Cortex of kidney (tissue), 1 donor: ENCODE measurements at regions not wholly inside any gene's neighbourhood (a gene's known extent, or its start where the extent isn't known, plus 50 kb on each side); places are given as distances from the start of the nearest gene placed in this dataset.

ENCODE experiments used
- DNase-seq: peaks from one replicate; lab custom pipeline; 2025; lab: John Stamatoyannopoulos, UW

DNA sequence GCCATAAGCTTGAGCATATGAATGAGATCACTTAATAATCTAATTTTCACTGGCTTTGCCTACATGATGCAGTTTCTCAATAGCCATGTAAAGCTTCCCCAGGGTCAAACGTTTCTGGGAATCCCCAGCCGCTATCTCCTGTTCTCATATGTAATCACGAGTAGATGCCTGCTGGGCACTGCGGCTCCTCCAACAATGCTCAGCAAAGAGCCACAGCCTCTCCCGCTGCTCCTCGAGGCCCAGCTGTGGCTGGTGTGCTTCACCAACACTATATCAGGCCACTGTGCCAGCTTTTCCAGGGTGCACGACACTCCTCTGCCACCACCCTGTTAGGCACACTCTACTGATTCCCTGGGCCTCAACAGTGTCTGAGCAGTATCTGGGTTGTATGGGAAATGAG lies 78.3 kb upstream of the RASGEF1B start:
- no peak for DNase-seq

DNA sequence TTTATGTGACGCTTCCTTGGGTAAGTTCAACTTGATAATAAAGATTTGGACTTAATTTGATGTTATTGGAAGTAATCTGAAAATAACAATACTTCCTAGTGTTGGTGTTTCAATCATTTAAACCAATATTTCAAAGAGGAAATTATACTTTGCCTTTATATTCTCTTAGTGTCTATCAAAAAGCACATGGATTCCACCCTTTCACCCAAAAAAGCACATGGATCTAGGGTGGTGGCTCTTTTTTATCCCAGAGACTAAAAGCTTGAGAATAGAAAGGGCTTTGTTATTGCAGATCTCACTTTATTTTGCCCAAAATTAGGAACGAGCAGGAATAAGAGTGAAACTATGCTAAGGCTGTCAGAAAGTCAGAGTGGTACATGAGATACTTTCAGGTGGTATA lies 75.1 kb upstream of the RASGEF1B start:
- no peak for DNase-seq

DNA sequence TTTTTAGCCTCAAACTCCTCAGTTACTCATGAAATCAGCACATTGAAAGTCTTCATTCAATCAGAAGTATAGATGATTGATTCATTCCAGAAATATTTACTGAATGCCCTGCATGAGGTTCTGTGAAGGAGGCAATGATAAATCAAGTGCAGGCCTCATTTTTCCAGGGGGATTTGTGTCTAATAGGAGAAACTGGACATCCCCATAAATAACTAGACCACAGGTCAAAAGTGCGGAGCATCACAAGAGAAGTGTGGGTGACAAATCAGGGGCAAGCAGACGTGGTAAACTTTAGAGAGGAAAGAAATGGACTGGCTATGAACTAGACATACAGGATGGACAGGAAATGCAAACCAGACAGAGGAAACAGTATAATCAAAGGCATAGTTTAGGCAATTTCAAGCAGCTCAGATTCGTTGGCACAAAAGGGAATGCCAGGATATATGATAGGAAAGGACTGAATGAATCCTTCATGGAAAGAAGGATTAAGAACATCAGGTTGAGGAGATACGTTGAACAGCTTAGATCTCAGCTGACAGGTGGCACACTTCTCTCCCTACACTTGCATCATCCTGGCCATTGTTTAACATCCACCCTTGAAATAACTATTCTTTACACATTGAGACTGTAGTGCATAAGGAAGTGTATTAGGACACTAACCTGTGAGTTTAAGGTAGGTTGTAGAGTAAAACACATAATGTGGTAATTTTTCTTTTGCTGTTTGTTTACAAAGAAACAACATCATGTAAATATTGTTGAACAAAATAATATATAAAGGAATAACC lies 69.6 kb upstream of the RASGEF1B start:
- no peak for DNase-seq

DNA sequence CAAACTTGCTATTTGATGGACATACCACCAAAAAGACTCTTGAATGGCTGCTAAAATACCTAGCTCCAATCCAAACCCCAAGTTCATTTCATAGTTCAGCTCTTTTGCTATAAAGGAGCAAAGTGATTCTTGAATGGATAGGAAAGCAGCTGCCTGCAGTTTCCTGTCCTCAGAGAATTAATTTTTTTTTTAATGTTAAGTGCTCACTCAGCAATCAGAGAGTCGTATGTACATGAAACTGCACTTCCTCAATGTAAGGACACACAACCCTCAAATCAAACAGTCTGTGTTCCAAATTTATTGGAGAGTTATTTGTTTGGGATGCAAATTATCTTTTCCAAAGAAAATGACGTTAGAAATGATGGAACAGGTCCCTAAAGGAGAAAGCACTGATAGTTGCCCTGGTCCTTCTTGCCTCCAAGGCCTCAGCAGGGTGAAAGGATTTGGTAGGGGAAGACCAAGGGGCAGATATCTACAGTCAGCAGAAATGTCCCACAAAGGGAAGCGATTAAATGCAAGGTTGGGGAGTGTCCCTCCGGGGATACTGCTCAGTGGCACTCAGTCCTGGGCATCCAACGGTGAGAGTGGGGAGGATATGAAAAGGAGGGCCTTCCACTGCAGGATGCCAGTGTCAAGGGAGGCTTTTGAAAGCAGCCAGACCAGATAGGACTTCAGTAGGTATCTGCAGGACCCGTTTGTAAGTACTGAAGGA lies 67.2 kb upstream of the RASGEF1B start:
- no peak for DNase-seq

DNA sequence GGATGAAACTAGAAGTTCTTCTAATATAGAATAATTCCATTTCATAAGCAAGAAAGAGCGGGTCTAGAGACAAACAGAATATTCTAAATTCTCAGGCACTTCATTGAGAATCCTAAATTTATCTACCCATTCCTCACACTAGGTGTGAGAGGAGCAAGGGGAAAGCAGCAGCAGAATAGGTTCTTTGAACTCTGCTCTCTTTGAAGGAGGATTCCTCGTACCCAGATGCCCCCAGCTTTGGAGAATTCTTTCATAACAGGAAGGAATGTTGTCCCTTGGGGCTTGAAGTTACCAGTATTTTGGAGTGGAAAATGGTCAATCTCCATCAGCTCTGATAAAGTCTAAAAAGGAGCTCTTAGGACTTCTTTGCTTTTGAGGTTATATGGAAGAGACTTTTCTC lies 59.7 kb upstream of the RASGEF1B start:
- no peak for DNase-seq

DNA sequence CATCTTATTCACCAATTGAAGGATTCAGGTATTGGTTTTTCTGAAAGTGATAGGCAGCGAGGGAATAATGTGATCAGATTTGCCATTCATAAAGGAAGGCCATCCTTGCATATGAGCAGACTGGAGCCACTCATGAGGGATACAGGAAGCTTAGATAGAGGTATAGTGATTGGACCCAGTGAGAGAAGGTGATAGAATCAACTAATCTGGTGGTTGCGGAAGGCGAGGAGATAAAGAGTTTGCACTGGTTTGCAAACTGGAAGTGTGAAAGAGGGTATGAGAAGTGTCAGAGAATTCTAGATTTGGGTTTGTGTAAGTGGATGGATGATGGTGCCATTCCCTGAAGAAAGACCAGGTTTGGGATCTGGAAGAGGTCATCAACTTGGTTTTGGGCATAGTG lies 57.3 kb upstream of the RASGEF1B start:
- no peak for DNase-seq

DNA sequence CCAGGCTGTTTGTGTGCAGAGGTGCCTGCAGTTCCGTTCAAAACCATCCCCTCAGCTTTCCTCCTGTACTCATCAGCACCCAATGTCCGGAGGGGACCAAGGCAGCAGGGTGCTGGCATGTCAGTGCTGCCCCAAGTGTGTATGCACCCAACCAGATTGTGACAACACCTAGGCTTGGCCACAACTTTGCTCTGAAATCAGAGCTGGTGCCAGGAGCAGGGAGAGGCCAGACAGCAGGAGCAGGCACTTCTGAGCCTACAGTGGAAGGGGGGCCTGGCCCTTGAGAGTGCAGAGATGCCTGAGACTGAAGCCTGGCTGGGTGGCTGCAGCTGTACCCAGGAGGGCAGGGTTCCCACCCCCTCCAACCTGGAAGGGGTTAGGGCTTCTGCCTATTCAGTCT lies 56.5 kb upstream of the RASGEF1B start:
- DNase-seq: no peak

DNA sequence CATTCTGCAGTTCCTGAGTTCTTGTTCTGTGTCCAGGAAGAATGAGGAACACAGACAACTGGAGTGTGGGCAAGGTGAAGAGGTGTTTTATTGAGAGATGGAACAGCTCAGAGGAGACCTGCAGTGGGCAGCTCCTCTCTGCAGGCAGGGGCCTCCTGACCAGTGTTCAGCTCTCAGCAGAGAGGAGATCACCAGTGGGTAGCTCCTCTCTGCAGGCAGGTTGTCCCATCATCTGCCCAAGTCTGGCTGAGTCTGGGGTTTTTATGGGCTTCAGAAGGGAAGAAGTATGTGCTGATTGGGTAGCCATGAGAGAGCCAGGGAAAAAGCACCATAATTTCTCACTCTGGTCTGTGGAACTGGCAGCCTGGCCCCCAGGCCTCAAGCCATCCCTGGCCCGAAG lies 56.0 kb upstream of the RASGEF1B start:
- no peak for DNase-seq

DNA sequence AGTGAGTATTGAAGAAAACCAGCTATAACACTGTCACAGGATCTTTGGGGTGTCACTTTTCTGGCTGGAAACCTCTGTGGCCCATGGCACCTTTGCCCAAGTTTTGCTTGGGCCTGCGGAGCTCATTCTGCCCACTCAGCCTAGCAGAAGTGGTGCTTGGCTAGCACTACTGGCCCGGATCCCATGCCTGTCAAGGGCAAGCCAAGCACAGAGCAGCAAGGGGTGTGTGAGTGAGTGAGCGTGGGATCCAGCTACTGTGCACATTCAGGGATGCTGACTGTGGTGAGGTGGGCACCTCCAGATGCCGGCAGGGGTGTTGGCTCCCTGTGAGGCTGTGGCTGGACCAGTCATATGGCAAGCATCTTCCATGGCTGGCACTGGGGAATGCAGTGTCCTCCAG lies 55.4 kb upstream of the RASGEF1B start:
- no peak for DNase-seq

DNA sequence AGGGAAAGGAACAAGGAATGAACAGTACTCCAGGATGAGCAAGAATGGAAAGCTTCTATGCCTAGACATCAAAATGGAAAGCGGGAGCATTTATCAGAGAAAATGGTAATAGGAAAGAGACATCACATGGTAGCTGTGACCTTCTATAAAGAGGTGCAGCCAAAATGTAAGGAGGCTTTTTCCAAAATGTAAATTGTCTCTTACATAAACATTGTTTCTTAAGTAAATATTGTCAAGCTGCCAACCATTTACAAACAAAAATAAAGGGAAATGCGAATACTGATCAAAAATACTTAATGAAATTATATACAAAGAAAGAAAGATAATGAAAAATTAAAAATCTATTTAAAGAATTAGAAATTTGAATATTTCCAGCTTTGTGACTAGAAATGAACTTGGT lies 55.0 kb upstream of the RASGEF1B start:
- DNase-seq: no peak

DNA sequence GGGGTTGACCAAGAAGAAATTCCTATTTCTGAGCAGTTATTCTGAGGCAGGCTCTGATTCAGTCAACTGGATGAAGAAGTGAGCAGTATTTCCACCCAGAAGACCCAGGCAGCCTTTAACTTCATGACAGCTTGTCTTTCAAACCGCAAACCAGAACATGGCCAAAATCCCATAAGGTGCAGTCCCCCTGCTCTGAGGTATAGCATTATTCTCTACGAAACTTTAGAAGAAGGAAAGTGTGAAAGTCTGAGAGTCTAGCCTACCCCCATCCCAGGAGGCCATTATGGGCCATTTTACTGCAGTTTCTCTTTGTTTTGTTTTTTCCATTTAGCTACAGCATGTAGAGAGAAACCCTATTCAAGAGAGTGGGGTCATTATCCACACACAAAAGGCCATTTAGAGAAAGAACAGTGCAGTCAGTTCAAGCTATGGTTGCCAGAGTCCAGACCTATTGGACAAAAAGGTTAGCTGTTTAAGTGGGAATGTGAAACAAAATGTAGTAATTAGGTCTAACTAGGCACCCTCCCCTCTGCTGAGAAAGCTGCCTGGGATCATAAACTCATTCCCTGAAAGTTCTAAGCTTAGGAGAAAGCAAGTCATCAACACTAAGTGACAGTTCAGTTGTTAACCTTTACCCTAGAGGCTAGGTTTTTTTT lies 52.1 kb upstream of the RASGEF1B start:
- DNase-seq: no peak

DNA sequence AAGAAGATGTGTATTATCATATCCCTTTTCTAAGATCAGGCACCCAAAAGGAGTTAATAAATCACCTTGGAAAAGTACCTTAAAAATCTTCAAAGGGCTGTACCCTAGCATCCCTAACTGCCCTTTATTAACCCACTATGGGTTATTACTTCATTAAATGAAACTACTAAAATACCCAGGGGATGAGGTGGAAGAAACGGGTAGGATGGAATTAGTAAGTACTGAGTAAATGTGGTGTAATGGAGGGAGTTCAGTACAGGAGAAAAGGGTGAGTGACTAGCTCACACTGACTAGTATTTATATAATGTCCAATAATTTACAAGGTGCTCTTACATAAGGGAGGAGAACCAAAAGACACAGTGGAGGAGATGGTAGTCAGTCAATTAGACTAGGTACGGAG lies 51.0 kb upstream of the RASGEF1B start:
- no peak for DNase-seq

DNA sequence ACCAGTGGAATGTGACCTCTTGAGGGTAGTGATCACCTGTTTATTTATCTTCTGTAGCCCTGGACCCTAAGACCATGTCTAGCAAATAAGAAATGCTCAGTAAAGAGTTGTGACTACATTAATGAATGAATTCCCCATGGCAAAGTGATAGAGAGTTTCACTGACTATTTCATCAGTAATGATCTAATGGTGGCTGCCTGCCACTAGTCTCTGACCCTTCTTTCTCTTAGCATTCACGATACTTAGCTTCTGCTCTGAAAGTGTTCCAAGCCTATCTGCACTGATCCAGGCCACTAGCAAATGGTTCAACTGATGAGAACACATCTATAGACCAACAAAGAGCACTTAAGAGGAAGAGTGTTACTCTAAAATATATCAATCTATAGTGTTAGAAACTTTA lies 50.0 kb upstream of the RASGEF1B start:
- DNase-seq: no peak
